GM19438 (cell line): ENCODE measurements at regions not wholly inside any gene's neighbourhood (a gene's known extent, or its start where the extent isn't known, plus 50 kb on each side); places are given as distances from the start of the nearest gene placed in this dataset.

Experiments used
- ATAC-seq: cut with Tn5 transposase; IDR thresholded peaks from one replicate; pipeline ENCODE4 v1.9.1; 2021; ENCODE audit warnings: low read depth; ENCODE audit not compliant: unreplicated experiment

- no peak for ATAC-seq
These were observed 128.9 kb upstream of the HS6ST1 start for GRCh38 chr2:128447538-128447995.

GRCh38 chr2:128448331-128449225 lies 129.9 kb upstream of the HS6ST1 start:
- no peak for ATAC-seq

GRCh38 chr2:128449226-128450061 lies 130.8 kb upstream of the HS6ST1 start:
- no peak for ATAC-seq

- ATAC-seq, result no peak
These were observed 131.8 kb upstream of the HS6ST1 start for GRCh38 chr2:128450211-128451024.

- no peak for ATAC-seq
These were observed 132.7 kb upstream of the HS6ST1 start for GRCh38 chr2:128451084-128452023.

GRCh38 chr2:128452024-128452411 lies 133.3 kb upstream of the HS6ST1 start:
- ATAC-seq, result no peak

- no peak for ATAC-seq
These were observed 134.2 kb upstream of the HS6ST1 start for GRCh38 chr2:128452536-128453530.

GRCh38 chr2:128454980-128455720 lies 136.5 kb upstream of the HS6ST1 start:
- no peak for ATAC-seq

GRCh38 chr2:128455721-128456050 lies 137.0 kb upstream of the HS6ST1 start:
- ATAC-seq, result no peak

- ATAC-seq, result no peak
These were observed 137.6 kb upstream of the HS6ST1 start for GRCh38 chr2:128456281-128456680.

- ATAC-seq, result no peak
These were observed 138.4 kb upstream of the HS6ST1 start for GRCh38 chr2:128457006-128457604.

GRCh38 chr2:128457716-128458115 lies 139.0 kb upstream of the HS6ST1 start:
- ATAC-seq, result no peak

- no peak for ATAC-seq
These were observed 139.8 kb upstream of the HS6ST1 start for GRCh38 chr2:128458505-128458904.

- no peak for ATAC-seq
These were observed 145.8 kb upstream of the HS6ST1 start for GRCh38 chr2:128464456-128464855.

GRCh38 chr2:128465246-128466170 lies 146.8 kb upstream of the HS6ST1 start:
- ATAC-seq, result no peak

GRCh38 chr2:128466376-128466775 lies 147.7 kb upstream of the HS6ST1 start:
- no peak for ATAC-seq
